ENCODE measurements at regions not wholly inside any gene's neighbourhood (a gene's known extent, or its start where the extent isn't known, plus 50 kb on each side); places are given as distances from the start of the nearest gene placed in this dataset.

DNA sequence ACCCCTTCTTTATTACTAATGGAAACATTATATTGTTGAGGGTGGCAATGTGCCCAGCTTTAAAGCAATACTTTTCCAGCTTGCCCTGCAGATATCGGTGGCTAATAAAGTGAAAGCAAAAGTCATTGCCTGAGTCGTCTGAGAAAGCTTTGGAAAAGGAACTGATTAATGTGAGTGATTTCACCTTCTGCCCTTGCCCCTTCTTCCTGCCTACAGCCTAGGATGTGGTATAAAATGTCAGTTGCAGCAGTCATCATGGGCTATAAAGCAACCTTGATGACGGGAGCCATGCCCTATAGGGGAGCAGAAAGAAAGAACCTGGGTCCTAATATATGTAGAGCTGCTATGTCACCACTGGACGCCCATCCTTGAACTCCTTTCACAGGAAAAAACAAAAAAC is 132.4 kb upstream of the USP9X start:
- intact Hi-C loops (cut with DNase I), result no loop called here
- no peaks in the 10 kb centered on the region for H3K9me3 ChIP-seq
- H3K4me1 ChIP-seq, result no peaks in the 10 kb centered on the region
- H3K4me3 ChIP-seq, result no peak overlapping the region
- TF ChIP-seq, protein P1, sequence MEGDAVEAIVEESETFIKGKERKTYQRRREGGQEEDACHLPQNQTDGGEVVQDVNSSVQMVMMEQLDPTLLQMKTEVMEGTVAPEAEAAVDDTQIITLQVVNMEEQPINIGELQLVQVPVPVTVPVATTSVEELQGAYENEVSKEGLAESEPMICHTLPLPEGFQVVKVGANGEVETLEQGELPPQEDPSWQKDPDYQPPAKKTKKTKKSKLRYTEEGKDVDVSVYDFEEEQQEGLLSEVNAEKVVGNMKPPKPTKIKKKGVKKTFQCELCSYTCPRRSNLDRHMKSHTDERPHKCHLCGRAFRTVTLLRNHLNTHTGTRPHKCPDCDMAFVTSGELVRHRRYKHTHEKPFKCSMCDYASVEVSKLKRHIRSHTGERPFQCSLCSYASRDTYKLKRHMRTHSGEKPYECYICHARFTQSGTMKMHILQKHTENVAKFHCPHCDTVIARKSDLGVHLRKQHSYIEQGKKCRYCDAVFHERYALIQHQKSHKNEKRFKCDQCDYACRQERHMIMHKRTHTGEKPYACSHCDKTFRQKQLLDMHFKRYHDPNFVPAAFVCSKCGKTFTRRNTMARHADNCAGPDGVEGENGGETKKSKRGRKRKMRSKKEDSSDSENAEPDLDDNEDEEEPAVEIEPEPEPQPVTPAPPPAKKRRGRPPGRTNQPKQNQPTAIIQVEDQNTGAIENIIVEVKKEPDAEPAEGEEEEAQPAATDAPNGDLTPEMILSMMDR (IDR thresholded peaks at IDR 0.05), result no peak
- no peak for DNase-seq
- H3K36me3 ChIP-seq, result no peaks in the 10 kb centered on the region
- no peak overlapping the region for H3K27ac ChIP-seq
- peak overlapping the region in 1 of 2 donors; percentile 14 for H3K9ac ChIP-seq (ENCODE audit: low read depth in 2 of 2, low read length in 2 of 2)
- peaks cover 5% of the 10 kb centered on the region for H3K27me3 ChIP-seq

DNA sequence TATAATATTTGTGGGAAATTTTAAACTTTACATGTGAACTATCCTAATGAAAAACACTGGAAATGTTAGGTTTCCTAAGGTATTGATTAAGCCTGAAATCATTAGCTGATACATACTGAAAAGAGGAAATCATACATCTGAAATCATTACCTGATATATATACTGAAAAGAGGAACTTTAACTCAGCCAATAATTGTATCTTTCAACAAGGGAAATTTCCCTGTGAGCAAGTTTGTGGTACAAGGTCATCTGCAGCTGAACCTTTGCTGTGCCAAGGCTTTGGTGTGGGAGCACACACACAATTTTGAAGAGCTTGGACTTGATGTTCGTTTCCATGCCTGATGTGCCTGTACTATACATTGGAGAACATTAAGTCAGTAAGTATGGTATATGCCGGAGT is 131.9 kb upstream of the USP9X start:
- intact Hi-C loops (cut with DNase I), result no loop called here
- no peak for DNase-seq
- TF ChIP-seq, protein P1 (IDR thresholded peaks at IDR 0.05), result no peak
- Histone ChIP-seq H3K9me3 (no peaks in the 10 kb centered on the region), H3K4me3 (no peak overlapping the region), H3K36me3 (no peaks in the 10 kb centered on the region), H3K4me1 (no peaks in the 10 kb centered on the region), H3K27ac (no peak overlapping the region), H3K27me3 (peaks cover 5% of the 10 kb centered on the region), H3K9ac (ENCODE audit: low read depth in 2 of 2, low read length in 2 of 2) (no peak overlapping the region)

DNA sequence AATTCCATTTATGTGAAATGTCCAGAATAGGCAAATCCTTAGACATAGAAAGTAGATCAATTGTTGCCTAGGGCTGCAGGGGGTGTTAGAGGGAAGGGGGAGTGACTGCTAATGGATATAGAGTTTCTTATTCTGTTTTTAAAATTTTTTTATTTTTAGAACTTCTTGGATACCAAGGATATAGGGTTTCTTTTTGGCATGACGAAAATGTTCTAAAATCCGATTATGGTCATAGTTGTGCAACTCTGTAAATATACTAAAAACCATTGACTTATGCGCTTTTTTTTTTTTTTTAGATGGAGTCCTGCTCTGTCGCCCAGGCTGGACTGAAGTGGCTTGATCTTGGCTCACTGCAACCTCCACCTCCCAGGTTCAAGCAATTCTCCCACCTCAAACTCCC is 125.2 kb upstream of the USP9X start:
- Histone ChIP-seq H3K4me3 (no peak overlapping the region), H3K27me3 (no peaks in the 10 kb centered on the region), H3K36me3 (no peaks in the 10 kb centered on the region), H3K27ac (no peak overlapping the region), H3K9ac (ENCODE audit: low read depth in 2 of 2, low read length in 2 of 2) (no peak overlapping the region), H3K4me1 (no peaks in the 10 kb centered on the region), H3K9me3 (no peaks in the 10 kb centered on the region)
- intact Hi-C loops (cut with DNase I), result no loop called here
- DNase-seq, result no peak
- TF ChIP-seq, protein P1 (IDR thresholded peaks at IDR 0.05), result no peak

DNA sequence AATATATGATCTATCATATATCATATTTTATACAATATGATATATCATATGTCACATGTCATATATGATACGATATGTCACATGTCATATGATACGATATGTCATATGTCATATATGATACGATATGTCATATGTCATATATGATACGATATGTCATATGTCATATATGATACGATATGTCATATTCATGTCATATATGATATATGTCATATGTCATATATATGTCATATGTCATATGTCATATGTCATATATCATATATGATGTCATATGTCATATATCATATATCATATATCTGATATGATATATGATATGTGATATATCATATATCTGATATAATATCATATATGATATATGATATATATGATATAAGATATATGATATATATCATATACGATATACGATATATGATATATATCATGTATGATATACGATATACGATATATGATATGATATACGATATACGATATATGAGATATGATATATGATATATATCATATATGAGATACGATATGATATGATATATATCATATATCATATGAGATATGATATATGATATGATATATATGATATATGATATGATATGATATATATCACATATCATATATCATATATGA is 122.3 kb upstream of the USP9X start:
- Histone ChIP-seq H3K9ac (ENCODE audit: low read depth in 2 of 2, low read length in 2 of 2) (no peak overlapping the region), H3K4me3 (no peak overlapping the region), H3K27me3 (no peaks in the 10 kb centered on the region), H3K4me1 (no peaks in the 10 kb centered on the region), H3K27ac (no peak overlapping the region), H3K9me3 (no peaks in the 10 kb centered on the region), H3K36me3 (no peaks in the 10 kb centered on the region)
- TF ChIP-seq, protein P1 (IDR thresholded peaks at IDR 0.05), result no peak
- no peak for DNase-seq
- intact Hi-C loops (cut with DNase I), result no loop called here

DNA sequence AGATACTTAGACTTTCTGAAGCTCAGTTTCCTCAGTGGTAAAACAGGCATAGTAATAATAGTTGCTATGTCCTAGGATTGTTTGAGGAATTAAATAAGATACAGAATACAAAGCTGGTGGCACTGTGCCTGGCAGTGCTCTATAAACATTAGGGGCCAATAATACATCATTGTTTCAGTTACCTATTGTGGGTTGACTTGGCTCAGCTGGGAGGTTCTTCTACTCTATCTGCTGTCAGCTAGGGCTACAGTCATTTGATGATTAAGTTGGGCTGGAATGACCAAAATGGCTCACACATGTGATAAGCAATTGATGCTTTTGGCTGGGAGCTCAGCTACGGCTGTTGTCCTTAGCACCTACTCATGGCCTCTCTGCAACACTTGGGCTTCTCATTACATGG is 121.2 kb upstream of the USP9X start:
- Histone ChIP-seq H3K9ac (ENCODE audit: low read depth in 2 of 2, low read length in 2 of 2) (no peak overlapping the region), H3K9me3 (no peaks in the 10 kb centered on the region), H3K36me3 (no peaks in the 10 kb centered on the region), H3K27me3 (no peaks in the 10 kb centered on the region), H3K4me3 (no peak overlapping the region), H3K27ac (no peak overlapping the region), H3K4me1 (no peaks in the 10 kb centered on the region)
- DNase-seq, result no peak
- TF ChIP-seq, protein P1 (IDR thresholded peaks at IDR 0.05), result no peak
- intact Hi-C loops (cut with DNase I), result no loop called here

Measured in colonic mucosa (tissue), 4 donors.